ENCODE measurements at regions not wholly inside any gene's neighbourhood (a gene's known extent, or its start where the extent isn't known, plus 50 kb on each side); places are given as distances from the start of the nearest gene placed in this dataset.

DNA sequence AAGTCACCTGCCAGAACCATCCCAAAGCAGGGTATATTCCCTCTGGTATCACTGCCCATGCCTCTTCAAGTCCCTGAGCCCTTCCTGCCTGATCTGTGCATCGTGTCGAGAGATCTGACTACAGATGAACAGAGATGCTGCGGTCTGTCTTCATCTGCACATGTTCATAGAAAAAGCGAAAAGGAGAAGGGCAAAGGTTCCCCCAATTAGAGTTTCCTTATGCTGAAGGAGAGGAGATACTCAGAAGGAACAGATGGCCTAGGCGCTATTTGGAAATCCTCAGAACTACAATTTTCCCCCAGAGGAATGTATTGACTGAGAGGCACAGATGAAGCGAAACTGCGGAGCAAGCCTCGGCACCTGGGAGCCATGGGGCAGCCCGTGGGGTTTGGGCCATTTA lies 170.9 kb downstream of the SEC61B start:
- no peaks in the 10 kb centered on the region for H3K27me3 Mint-ChIP-seq
- no peaks in the 10 kb centered on the region for H3K9me3 Mint-ChIP-seq
- no peaks in the 10 kb centered on the region for H3K36me3 Mint-ChIP-seq
- no peak overlapping the region for H3K4me3 Mint-ChIP-seq
- H3K27ac Mint-ChIP-seq = no peak overlapping the region
- no peaks in the 10 kb centered on the region for H3K4me1 Mint-ChIP-seq

DNA sequence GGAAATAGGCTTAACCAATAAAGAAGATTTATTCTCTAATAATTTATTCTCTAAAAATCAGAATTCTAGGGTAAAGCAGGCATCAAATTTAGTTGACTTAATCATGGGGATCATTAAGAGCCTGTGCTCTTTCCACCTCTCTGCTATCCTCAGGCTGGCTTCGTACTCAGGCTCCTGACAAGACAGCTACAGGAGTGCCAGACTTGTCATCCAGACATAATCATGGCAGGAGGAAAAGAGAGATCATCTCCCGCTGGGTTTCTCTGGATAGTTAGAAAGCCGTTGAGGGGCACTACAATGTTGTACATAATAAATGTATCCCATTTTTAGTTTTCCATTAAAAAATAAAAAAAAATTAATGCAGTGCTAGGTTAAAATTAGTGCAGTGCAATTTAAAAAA lies 171.9 kb downstream of the SEC61B start:
- no peaks in the 10 kb centered on the region for H3K27me3 Mint-ChIP-seq
- H3K36me3 Mint-ChIP-seq = no peaks in the 10 kb centered on the region
- H3K27ac Mint-ChIP-seq = no peak overlapping the region
- H3K4me3 Mint-ChIP-seq = no peak overlapping the region
- no peaks in the 10 kb centered on the region for H3K9me3 Mint-ChIP-seq
- no peaks in the 10 kb centered on the region for H3K4me1 Mint-ChIP-seq

- Mint-ChIP-seq H3K9me3 (no peaks in the 10 kb centered on the region), H3K4me3 (no peak overlapping the region), H3K27me3 (peaks cover 2% of the 10 kb centered on the region), H3K27ac (no peak overlapping the region), H3K36me3 (no peaks in the 10 kb centered on the region), H3K4me1 (no peaks in the 10 kb centered on the region)
These were observed 176.2 kb downstream of the SEC61B start for GRCh38 chr9:99398241-99398640.

DNA sequence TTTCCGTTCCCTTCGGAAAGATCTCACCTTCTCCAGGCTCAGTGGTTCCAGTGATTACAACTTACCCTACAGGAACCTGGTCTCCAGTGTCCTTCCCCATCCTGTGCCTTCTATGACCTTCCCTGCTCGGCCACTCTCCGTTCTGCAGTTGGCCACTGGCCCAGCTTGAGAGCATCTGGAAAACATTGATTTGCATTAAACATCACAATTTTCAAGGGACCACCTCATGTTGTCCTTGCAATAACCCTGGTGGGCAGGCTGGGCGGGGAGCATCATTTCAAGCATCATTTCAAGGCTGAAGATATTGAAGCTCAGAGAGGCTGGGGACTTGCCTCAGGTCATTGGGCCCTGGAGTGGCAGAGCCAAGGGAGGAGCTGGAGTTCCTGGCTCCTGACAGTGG lies 177.4 kb downstream of the SEC61B start:
- Mint-ChIP-seq H3K9me3 (no peaks in the 10 kb centered on the region), H3K36me3 (no peaks in the 10 kb centered on the region), H3K27me3 (peaks cover 2% of the 10 kb centered on the region), H3K4me3 (no peak overlapping the region), H3K27ac (no peak overlapping the region), H3K4me1 (no peaks in the 10 kb centered on the region)

GRCh38 chr9:99400184-99400731 lies 178.2 kb downstream of the SEC61B start:
- Mint-ChIP-seq H3K36me3 (no peaks in the 10 kb centered on the region), H3K9me3 (no peaks in the 10 kb centered on the region), H3K27me3 (peaks cover 4% of the 10 kb centered on the region), H3K27ac (no peak overlapping the region), H3K4me3 (no peak overlapping the region), H3K4me1 (no peaks in the 10 kb centered on the region)

- H3K27me3 Mint-ChIP-seq = peaks cover 4% of the 10 kb centered on the region
- H3K9me3 Mint-ChIP-seq = no peaks in the 10 kb centered on the region
- H3K4me1 Mint-ChIP-seq = no peaks in the 10 kb centered on the region
- H3K4me3 Mint-ChIP-seq = no peak overlapping the region
- no peaks in the 10 kb centered on the region for H3K36me3 Mint-ChIP-seq
- H3K27ac Mint-ChIP-seq = no peak overlapping the region
These were observed 179.8 kb downstream of the SEC61B start for GRCh38 chr9:99401680-99402504.

DNA sequence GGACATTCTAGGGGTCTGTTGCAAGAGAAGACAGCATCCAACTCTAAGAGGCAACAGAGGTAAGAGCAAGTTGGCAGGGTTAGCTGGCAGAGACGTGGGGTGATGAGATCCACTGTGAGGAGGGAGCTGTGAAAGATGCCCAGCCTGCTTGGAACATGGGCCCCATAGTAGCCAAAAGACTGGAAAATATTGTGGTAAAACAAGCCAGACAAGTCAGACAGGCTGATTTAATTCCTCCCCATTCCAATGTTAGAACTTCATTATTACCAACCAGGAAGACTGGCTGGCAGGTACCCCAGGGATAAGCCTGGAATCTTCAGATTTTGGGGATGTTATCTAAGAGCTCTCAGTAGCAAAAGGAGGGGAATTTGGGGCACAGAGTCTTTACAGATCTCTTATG lies 181.3 kb downstream of the SEC61B start:
- H3K36me3 Mint-ChIP-seq = no peaks in the 10 kb centered on the region
- no peaks in the 10 kb centered on the region for H3K4me1 Mint-ChIP-seq
- H3K27me3 Mint-ChIP-seq = peaks cover 4% of the 10 kb centered on the region
- H3K27ac Mint-ChIP-seq = no peak overlapping the region
- H3K4me3 Mint-ChIP-seq = no peak overlapping the region
- H3K9me3 Mint-ChIP-seq = no peaks in the 10 kb centered on the region

DNA sequence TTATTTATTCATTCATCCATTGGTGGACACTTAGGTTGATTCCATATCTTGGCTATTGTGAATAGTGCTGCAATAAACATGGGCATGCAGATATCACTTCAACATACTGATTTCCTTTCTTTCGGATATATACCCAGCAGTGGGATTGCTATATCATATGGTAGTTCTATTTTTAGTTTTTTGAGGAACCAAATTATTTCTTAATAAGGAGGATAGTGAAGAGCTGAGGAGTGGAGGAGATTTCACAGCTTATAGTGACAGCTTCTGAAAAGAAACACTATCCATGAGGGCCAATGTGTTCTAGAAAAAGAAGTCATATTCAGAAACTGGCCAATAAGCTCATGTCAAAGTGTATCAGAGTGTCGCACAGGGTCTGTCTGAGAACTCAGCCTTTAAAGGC lies 183.3 kb downstream of the SEC61B start:
- H3K27ac Mint-ChIP-seq = no peak overlapping the region
- H3K36me3 Mint-ChIP-seq = no peaks in the 10 kb centered on the region

GRCh38 chr9:99406939-99407338 lies 184.9 kb downstream of the SEC61B start:
- Mint-ChIP-seq H3K36me3 (no peaks in the 10 kb centered on the region), H3K4me3 (no peak overlapping the region), H3K4me1 (no peaks in the 10 kb centered on the region), H3K27ac (no peak overlapping the region), H3K27me3 (peaks cover 5% of the 10 kb centered on the region), H3K9me3 (no peaks in the 10 kb centered on the region)

More for the DNA sequence above, 183.3 kb downstream of the SEC61B start:
- Mint-ChIP-seq H3K27me3 (peaks cover 4% of the 10 kb centered on the region), H3K4me1 (no peaks in the 10 kb centered on the region), H3K9me3 (no peaks in the 10 kb centered on the region), H3K4me3 (no peak overlapping the region)

- H3K36me3 Mint-ChIP-seq = no peaks in the 10 kb centered on the region
- no peaks in the 10 kb centered on the region for H3K4me1 Mint-ChIP-seq
- H3K9me3 Mint-ChIP-seq = no peaks in the 10 kb centered on the region
- H3K27me3 Mint-ChIP-seq = peaks cover 3% of the 10 kb centered on the region
- H3K4me3 Mint-ChIP-seq = no peak overlapping the region
- no peak overlapping the region for H3K27ac Mint-ChIP-seq
These were observed 189.0 kb downstream of the SEC61B start for GRCh38 chr9:99411068-99411467.

DNA sequence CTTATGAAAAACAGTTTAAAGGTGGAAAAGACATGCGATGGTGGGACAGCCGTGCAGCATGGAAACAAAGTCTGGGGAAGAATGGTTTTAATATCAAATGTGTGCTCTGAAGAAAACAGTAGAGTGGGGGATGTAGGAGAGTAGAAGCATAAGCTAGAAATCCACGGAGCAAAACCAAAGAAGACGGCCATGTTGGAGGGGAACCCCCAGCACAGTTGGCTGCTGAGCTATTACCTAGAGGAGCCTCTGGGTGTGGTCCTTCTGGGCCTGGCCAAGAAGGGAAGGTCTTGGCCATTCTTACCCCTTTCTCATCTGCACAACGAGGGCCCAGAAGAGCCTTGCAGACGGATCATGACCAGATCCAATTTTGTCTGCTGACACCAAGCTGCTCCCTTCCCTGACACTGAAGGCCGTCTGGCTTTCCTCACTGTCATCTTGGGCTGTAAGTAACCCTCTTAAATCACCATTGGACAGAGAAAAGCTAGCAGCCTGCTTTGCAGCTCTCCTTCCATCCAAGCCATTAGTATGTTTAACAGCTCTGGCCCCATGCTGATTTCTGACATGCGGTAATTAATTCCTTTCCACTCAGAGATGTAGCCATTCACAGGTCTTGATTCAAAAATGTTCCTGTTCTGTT lies 189.5 kb downstream of the SEC61B start:
- H3K27ac Mint-ChIP-seq = no peak overlapping the region
- H3K4me3 Mint-ChIP-seq = no peak overlapping the region
- H3K9me3 Mint-ChIP-seq = no peaks in the 10 kb centered on the region
- no peaks in the 10 kb centered on the region for H3K4me1 Mint-ChIP-seq
- no peaks in the 10 kb centered on the region for H3K36me3 Mint-ChIP-seq
- H3K27me3 Mint-ChIP-seq = peaks cover 3% of the 10 kb centered on the region

GRCh38 chr9:99412606-99413005 lies 190.5 kb downstream of the SEC61B start:
- H3K4me3 Mint-ChIP-seq = no peak overlapping the region
- H3K27ac Mint-ChIP-seq = no peak overlapping the region
- H3K4me1 Mint-ChIP-seq = no peaks in the 10 kb centered on the region
- no peaks in the 10 kb centered on the region for H3K9me3 Mint-ChIP-seq
- H3K36me3 Mint-ChIP-seq = no peaks in the 10 kb centered on the region
- H3K27me3 Mint-ChIP-seq = peaks cover 5% of the 10 kb centered on the region

- Mint-ChIP-seq H3K27me3 (peaks cover 5% of the 10 kb centered on the region), H3K4me1 (no peaks in the 10 kb centered on the region), H3K9me3 (no peaks in the 10 kb centered on the region), H3K4me3 (no peak overlapping the region), H3K36me3 (no peaks in the 10 kb centered on the region), H3K27ac (no peak overlapping the region)
These were observed 192.2 kb downstream of the SEC61B start for GRCh38 chr9:99414321-99414720.

GRCh38 chr9:99415606-99416005 lies 193.5 kb downstream of the SEC61B start:
- Mint-ChIP-seq H3K9me3 (no peaks in the 10 kb centered on the region), H3K4me3 (no peak overlapping the region), H3K27me3 (peaks cover 5% of the 10 kb centered on the region), H3K4me1 (no peaks in the 10 kb centered on the region), H3K36me3 (no peaks in the 10 kb centered on the region), H3K27ac (no peak overlapping the region)

DNA sequence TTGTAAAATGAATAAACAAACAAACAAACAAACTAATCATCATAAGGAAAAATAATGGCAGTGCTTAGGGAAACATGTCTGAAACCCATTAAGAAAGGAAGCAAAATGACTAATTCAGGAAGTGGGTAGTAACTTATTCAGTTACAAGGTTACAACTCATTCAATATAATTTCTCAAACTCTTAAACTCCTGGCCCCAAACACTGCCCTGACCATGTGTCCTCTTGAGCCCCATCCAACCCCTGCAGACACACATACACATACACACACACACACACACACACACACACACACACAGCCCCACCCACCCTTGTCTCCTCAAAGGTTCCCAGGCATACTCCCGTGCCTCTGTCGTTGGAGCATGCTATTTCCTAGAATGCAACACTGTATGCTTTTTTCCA lies 193.9 kb downstream of the SEC61B start:
- H3K9me3 Mint-ChIP-seq = no peaks in the 10 kb centered on the region
- H3K4me1 Mint-ChIP-seq = no peaks in the 10 kb centered on the region
- no peak overlapping the region for H3K27ac Mint-ChIP-seq
- no peaks in the 10 kb centered on the region for H3K36me3 Mint-ChIP-seq
- H3K4me3 Mint-ChIP-seq = no peak overlapping the region
- peaks cover 5% of the 10 kb centered on the region for H3K27me3 Mint-ChIP-seq

DNA sequence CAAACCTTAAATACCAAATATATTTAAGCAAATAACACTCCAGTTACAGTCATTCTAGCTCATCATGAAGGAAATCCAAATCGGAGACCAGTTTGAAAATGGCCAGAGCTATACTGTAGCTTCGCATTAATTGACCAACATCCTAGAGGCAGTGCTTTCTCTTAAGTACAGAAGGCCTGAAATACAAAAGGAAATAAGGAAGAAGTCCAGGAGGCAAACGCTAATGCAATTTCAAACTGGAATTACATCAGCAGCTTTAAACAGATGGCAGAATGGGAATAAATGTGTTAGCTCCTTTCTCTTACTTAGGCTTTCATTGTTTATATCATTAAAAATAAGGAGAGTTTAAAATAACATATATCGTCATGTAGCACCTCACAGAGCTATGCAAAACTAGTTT lies 197.0 kb downstream of the SEC61B start:
- no peaks in the 10 kb centered on the region for H3K9me3 Mint-ChIP-seq
- no peaks in the 10 kb centered on the region for H3K4me1 Mint-ChIP-seq
- no peak overlapping the region for H3K4me3 Mint-ChIP-seq
- H3K27ac Mint-ChIP-seq = no peak overlapping the region
- H3K27me3 Mint-ChIP-seq = peaks cover 2% of the 10 kb centered on the region
- H3K36me3 Mint-ChIP-seq = no peaks in the 10 kb centered on the region
